Endothelial cell of umbilical vein (primary cell): ENCODE measurements at regions not wholly inside any gene's neighbourhood (a gene's known extent, or its start where the extent isn't known, plus 50 kb on each side); places are given as distances from the start of the nearest gene placed in this dataset.

Experiments used
- BruUV-seq: library from RNA; stranded (reverse); fragments of 400-500 nt; replicated peaks from 2 replicates; lab custom pipeline; 2021; lab: Mats Ljungman, UMichigan
- CTCF ChIA-PET: fragments of 300-600, 350-600 bp; sonication (Branson Sonifier 250); formaldehyde crosslinking; loops from one replicate; lab custom pipeline; 2021; ENCODE audit warnings: antibody characterized with exemption, inconsistent platforms; lab: Charles Lee
- POLR2A ChIA-PET: fragments of 300-600, 350-600 bp; sonication (Branson Sonifier 250); formaldehyde crosslinking; loops from one replicate; lab custom pipeline; 2021; ENCODE audit warnings: antibody characterized with exemption, inconsistent platforms; lab: Charles Lee
- DNase-seq: peaks from one replicate; pipeline ENCODE4 v3.0.0-alpha.2; 2011; ENCODE audit warnings: low read depth, low spot score
- FAIRE-seq: peaks from 2 replicates; lab custom pipeline; 2011; peaks lifted over from hg19 to GRCh38; lab: Jason Lieb, UNC
- H2AFZ ChIP-seq: 2 replicates; pipeline ENCODE4 v1.6.0; 2012; ENCODE audit warnings: low read depth, low read length, control low read depth, inconsistent platforms
- H3K27ac ChIP-seq: 2 replicates; pipeline ENCODE4 v1.5.1; 2011; ENCODE audit warnings: low read depth, mild to moderate bottlenecking, control low read depth, low read length, moderate library complexity; ENCODE audit not compliant: insufficient read depth
- H3K27me3 ChIP-seq, 2 experiments: 2 replicates each; pipeline versions ENCODE4 v1.6.0 to v1.6.1; 2011; ENCODE audit warnings: low read length in 2 of 2, mixed read lengths in 1 of 2; ENCODE audit not compliant: control insufficient read depth in 2 of 2, insufficient read depth in 2 of 2
- H3K36me3 ChIP-seq, 2 experiments: 2 replicates in 1 of 2; 3 replicates in 1 of 2; pipeline ENCODE4 v1.5.1; 2011; ENCODE audit warnings: low read length in 2 of 2, mild to moderate bottlenecking in 1 of 2, moderate library complexity in 1 of 2; ENCODE audit not compliant: control insufficient read depth in 2 of 2, insufficient read depth in 2 of 2; ENCODE audit errors: extremely low read depth in 1 of 2
- H3K4me1 ChIP-seq: 3 replicates; pipeline ENCODE4 v1.5.1; 2011; ENCODE audit warnings: mild to moderate bottlenecking, low read length; ENCODE audit not compliant: control insufficient read depth, insufficient read depth; ENCODE audit errors: extremely low read depth
- H3K4me2 ChIP-seq: 2 replicates; pipeline ENCODE4 v1.6.1; 2011; ENCODE audit warnings: low read length, control low read depth, mixed read lengths; ENCODE audit not compliant: insufficient read depth
- H3K4me3 ChIP-seq, 3 experiments: fragments of 200-600 bp in 1 of 3; sonication (generic), shearing (Covaris generic) in 1 of 3; replicated peaks in 1 of 3; 2 replicates each; pipeline ENCODE4 v1.5.1; 2011 to 2016; ENCODE audit warnings: control low read depth in 3 of 3, low read length in 3 of 3, mild to moderate bottlenecking in 2 of 3, inconsistent platforms in 1 of 3, low read depth in 1 of 3, moderate library complexity in 1 of 3; ENCODE audit not compliant: insufficient read depth in 1 of 3
- H3K79me2 ChIP-seq: 2 replicates; pipeline ENCODE4 v1.6.0; 2012; ENCODE audit warnings: low read length, inconsistent platforms; ENCODE audit not compliant: control insufficient read depth, insufficient read depth
- H3K9ac ChIP-seq: replicated peaks from 2 replicates; pipeline ENCODE3; 2011; ENCODE audit warnings: low read length, control low read depth; ENCODE audit not compliant: insufficient read depth; ENCODE audit errors: extremely low read depth
- H3K9me1 ChIP-seq: replicated peaks from 3 replicates; pipeline ENCODE4 v1.6.0; 2011; ENCODE audit warnings: mild to moderate bottlenecking, low read length; ENCODE audit not compliant: control insufficient read depth, insufficient read depth; ENCODE audit errors: extremely low read depth
- H3K9me3 ChIP-seq: replicated peaks from 2 replicates; pipeline ENCODE4 v1.5.1; 2012; ENCODE audit warnings: low read length, inconsistent platforms; ENCODE audit not compliant: control insufficient read depth, insufficient read depth
- H4K20me1 ChIP-seq: replicated peaks from 2 replicates; pipeline ENCODE3; 2011; ENCODE audit warnings: mild to moderate bottlenecking, low read length; ENCODE audit not compliant: control insufficient read depth, insufficient read depth; ENCODE audit errors: extremely low read depth
- CTCF ChIP-seq, 2 donors: IDR thresholded peaks; 1 replicate in 1 of 2; 2 replicates in 1 of 2; pipeline ENCODE4 v1.5.1; 2011; ENCODE audit warnings: low read length in 2 of 2, mild to moderate bottlenecking in 2 of 2, moderate library complexity in 2 of 2, control low read depth in 1 of 2, inconsistent platforms in 1 of 2, low read depth in 1 of 2; ENCODE audit not compliant: insufficient read depth in 1 of 2; ENCODE audit errors: extremely low read depth in 1 of 2
- EZH2 ChIP-seq: IDR thresholded peaks from 2 replicates; pipeline ENCODE4 v1.6.1; 2012; ENCODE audit warnings: borderline replicate concordance, low read depth, mild to moderate bottlenecking, moderate library complexity, low read length, inconsistent platforms; ENCODE audit not compliant: severe bottlenecking
- FOS ChIP-seq: IDR thresholded peaks from 2 replicates; pipeline ENCODE4 v1.6.1; 2011; ENCODE audit warnings: mild to moderate bottlenecking, low read length, moderate library complexity, borderline replicate concordance; ENCODE audit not compliant: insufficient read depth
- GATA2 ChIP-seq: IDR thresholded peaks from 2 replicates; pipeline ENCODE4 v1.7.0; 2011; ENCODE audit warnings: low read depth, mild to moderate bottlenecking, moderate library complexity, mixed read lengths, low read length; ENCODE audit not compliant: insufficient read length, insufficient read depth
- JUN ChIP-seq: IDR thresholded peaks from 2 replicates; pipeline ENCODE4 v1.6.1; 2011; ENCODE audit warnings: borderline replicate concordance, low read depth; ENCODE audit not compliant: insufficient read length, insufficient read depth
- MAX ChIP-seq: IDR thresholded peaks from 2 replicates; pipeline ENCODE4 v1.6.1; 2011; ENCODE audit not compliant: insufficient read depth, insufficient read length
- MYC ChIP-seq: IDR thresholded peaks from one replicate; pipeline ENCODE4 v1.6.1; 2011; ENCODE audit warnings: mild to moderate bottlenecking, low read depth, low read length
- POLR2A ChIP-seq: IDR thresholded peaks from 2 replicates; pipeline ENCODE4 v1.6.1; 2012; ENCODE audit warnings: low read depth, mild to moderate bottlenecking, control low read depth, low read length
- POLR2AphosphoS5 ChIP-seq: IDR thresholded peaks from 2 replicates; pipeline ENCODE4 v1.6.1; 2012; ENCODE audit warnings: low read depth, mild to moderate bottlenecking, control low read depth, low read length, moderate library complexity; ENCODE audit not compliant: insufficient read depth
- dilution Hi-C: fragments of 300-500 bp; cut with MboI; formaldehyde crosslinking; loops from one replicate; pipeline ENCODE4 v1.15.0; 2019; ENCODE audit warnings: low sequenced_read_pairs; ENCODE audit not compliant: extremely low pct_ligation_motif_present
- intact Hi-C: fragments of 100-400 bp; cut with micrococcal nuclease; formaldehyde crosslinking; loops from one replicate; pipeline ENCODE4 v1.10.0; 2022

- CTCF ChIA-PET = interaction anchor here (1.0 kb wide), 1 partner anchor 415 kb away, joined by 3 read pairs; no protein-coding TSS in a partner anchor
- Histone ChIP-seq H3K27ac (no peak overlapping the region), H3K4me2 (no peak overlapping the region), H3K27me3 (peaks cover 5 to 22% of the 10 kb centered on the region in 2 experiments), H3K4me3 (no peak overlapping the region), H4K20me1 (no peaks in the 10 kb centered on the region), H3K9me1 (no peaks in the 10 kb centered on the region), H3K4me1 (no peaks in the 10 kb centered on the region), H3K79me2 (no peaks in the 10 kb centered on the region), H2AFZ (no peak overlapping the region), H3K9me3 (no peaks in the 10 kb centered on the region), H3K9ac (no peak overlapping the region), H3K36me3 (no peaks in the 10 kb centered on the region)
- dilution Hi-C loops (no loop called here), intact Hi-C loops (no loop called here)
- no TSS peak for BruUV-seq
- POLR2A ChIA-PET = no interaction called here
- DNase-seq = no peak
- TF ChIP-seq POLR2AphosphoS5 = no peak
- TF ChIP-seq GATA2 = no peak
- TF ChIP-seq EZH2 = no peak
- TF ChIP-seq FOS = no peak
- TF ChIP-seq JUN = no peak
- no peak for TF ChIP-seq CTCF (IDR thresholded peaks at IDR 0.05; ENCODE audit: extremely low read depth in 1 of 2, insufficient read depth in 1 of 2, low read depth in 1 of 2, low read length in 2 of 2)
- TF ChIP-seq MAX = no peak
- no peak for TF ChIP-seq POLR2A
- no peak for TF ChIP-seq MYC
- no peak for FAIRE-seq
These were observed 77.7 kb upstream of the DBX2 start for GRCh38 chr12:45128637-45129036.
